ENCODE measurements at regions not wholly inside any gene's neighbourhood (a gene's known extent, or its start where the extent isn't known, plus 50 kb on each side); places are given as distances from the start of the nearest gene placed in this dataset.

DNA sequence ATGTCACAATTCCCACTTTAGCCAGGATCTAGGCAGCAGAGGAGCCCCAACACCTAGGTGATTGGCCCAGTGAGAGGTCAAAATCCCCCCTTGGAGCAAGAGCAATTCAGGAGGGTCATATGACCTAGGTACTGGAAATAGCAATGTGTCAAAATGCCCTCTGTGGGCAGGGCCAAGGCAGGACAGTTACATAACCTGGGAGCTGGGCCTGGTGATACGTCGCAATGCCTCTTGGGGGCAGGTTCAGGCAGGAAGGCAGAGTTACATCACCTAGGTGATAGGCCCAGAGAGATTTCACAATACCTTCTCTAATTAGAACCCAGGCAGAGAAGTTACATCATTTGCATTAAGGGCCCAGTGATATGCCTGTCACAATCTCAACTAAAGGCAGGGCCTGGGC lies 1906.3 kb downstream of the TP53TG3F start:
- Mint-ChIP-seq H3K4me3 (no peak overlapping the region), H3K36me3 (ENCODE audit: low read depth) (no peaks in the 10 kb centered on the region), H3K9me3 (peaks cover 49% of the 10 kb centered on the region), H3K4me1 (no peaks in the 10 kb centered on the region), H3K27me3 (ENCODE audit: low read depth) (no peaks in the 10 kb centered on the region), H3K27ac (no peak overlapping the region)
- TF ChIP-seq, protein P1, sequence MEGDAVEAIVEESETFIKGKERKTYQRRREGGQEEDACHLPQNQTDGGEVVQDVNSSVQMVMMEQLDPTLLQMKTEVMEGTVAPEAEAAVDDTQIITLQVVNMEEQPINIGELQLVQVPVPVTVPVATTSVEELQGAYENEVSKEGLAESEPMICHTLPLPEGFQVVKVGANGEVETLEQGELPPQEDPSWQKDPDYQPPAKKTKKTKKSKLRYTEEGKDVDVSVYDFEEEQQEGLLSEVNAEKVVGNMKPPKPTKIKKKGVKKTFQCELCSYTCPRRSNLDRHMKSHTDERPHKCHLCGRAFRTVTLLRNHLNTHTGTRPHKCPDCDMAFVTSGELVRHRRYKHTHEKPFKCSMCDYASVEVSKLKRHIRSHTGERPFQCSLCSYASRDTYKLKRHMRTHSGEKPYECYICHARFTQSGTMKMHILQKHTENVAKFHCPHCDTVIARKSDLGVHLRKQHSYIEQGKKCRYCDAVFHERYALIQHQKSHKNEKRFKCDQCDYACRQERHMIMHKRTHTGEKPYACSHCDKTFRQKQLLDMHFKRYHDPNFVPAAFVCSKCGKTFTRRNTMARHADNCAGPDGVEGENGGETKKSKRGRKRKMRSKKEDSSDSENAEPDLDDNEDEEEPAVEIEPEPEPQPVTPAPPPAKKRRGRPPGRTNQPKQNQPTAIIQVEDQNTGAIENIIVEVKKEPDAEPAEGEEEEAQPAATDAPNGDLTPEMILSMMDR (IDR thresholded peaks at IDR 0.05; ENCODE audit: unreplicated experiment in 3 of 3) = no peak

DNA sequence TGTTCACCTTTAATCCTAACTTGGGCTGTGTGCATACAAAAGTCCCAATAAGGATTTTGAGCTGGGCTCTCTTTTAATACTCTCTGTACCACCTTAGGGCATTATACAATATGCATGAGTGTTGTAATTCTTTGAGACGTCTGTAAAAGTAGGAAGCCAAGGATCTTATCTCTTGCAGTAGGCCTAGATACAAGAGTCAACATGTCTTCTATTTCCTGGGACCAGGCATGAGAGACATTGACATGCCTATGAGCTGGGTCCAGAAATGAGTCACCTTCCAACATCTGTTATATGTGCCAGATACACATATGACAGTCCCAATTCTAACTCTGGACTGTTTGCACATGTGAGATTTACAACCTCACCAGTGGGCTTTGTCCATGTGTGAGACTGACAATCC lies 1911.2 kb downstream of the TP53TG3F start:
- H3K9me3 Mint-ChIP-seq = peaks cover 35% of the 10 kb centered on the region

DNA sequence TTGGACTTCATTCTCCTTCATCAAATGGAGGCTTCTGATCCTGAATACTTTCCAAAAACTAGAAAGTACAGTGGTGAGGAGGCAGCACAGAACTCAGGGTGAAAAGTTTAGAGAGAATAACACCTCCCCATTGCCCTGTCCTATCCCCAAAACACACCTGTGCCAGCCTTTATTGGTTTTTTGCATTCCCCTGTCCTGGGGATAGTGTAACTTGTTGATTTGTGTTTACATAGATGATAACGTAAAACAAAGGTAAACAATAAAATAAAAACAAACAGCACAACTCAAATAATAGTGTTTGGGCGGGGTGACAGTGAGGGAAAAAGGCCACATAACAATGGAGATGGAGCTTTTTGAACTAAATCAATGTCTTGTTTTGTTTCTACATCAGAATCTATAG lies 1917.7 kb downstream of the TP53TG3F start:
- no peaks in the 10 kb centered on the region for H3K36me3 Mint-ChIP-seq (ENCODE audit: low read depth)
- TF ChIP-seq, protein P1 (IDR thresholded peaks at IDR 0.05; ENCODE audit: unreplicated experiment in 3 of 3) = no peak
- H3K4me3 Mint-ChIP-seq = no peak overlapping the region
- no peak overlapping the region for H3K27ac Mint-ChIP-seq
- no peaks in the 10 kb centered on the region for H3K4me1 Mint-ChIP-seq
- H3K9me3 Mint-ChIP-seq = peaks cover 26% of the 10 kb centered on the region
- H3K27me3 Mint-ChIP-seq (ENCODE audit: low read depth) = no peaks in the 10 kb centered on the region

More for the DNA sequence above, 1911.2 kb downstream of the TP53TG3F start:
- TF ChIP-seq, protein P1 (IDR thresholded peaks at IDR 0.05; ENCODE audit: unreplicated experiment in 3 of 3) = no peak
- H3K4me1 Mint-ChIP-seq = no peaks in the 10 kb centered on the region
- no peak overlapping the region for H3K4me3 Mint-ChIP-seq
- no peak overlapping the region for H3K27ac Mint-ChIP-seq
- H3K36me3 Mint-ChIP-seq (ENCODE audit: low read depth) = no peaks in the 10 kb centered on the region
- H3K27me3 Mint-ChIP-seq (ENCODE audit: low read depth) = no peaks in the 10 kb centered on the region

DNA sequence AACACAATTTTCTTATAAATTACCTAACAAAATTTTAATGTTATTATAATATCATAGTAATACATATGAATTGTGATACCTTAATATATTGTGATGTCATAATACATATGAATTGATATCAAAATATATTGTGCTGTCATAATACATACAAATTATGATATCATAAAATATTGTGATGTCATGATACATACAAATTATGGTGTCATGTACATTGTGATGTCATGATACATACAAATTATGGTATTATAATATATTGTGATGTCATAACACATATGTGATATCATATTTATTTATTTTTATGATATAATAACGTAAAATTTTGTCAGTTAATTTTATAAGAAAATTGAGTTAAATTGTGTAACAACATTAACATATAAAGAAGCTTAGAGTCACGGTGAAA lies 1927.2 kb downstream of the TP53TG3F start:
- H3K36me3 Mint-ChIP-seq (ENCODE audit: low read depth) = no peaks in the 10 kb centered on the region
- no peak overlapping the region for H3K27ac Mint-ChIP-seq
- TF ChIP-seq, protein P1 (IDR thresholded peaks at IDR 0.05; ENCODE audit: unreplicated experiment in 3 of 3) = no peak
- H3K4me3 Mint-ChIP-seq = no peak overlapping the region
- no peaks in the 10 kb centered on the region for H3K27me3 Mint-ChIP-seq (ENCODE audit: low read depth)
- H3K4me1 Mint-ChIP-seq = no peaks in the 10 kb centered on the region
- peaks cover 29% of the 10 kb centered on the region for H3K9me3 Mint-ChIP-seq

DNA sequence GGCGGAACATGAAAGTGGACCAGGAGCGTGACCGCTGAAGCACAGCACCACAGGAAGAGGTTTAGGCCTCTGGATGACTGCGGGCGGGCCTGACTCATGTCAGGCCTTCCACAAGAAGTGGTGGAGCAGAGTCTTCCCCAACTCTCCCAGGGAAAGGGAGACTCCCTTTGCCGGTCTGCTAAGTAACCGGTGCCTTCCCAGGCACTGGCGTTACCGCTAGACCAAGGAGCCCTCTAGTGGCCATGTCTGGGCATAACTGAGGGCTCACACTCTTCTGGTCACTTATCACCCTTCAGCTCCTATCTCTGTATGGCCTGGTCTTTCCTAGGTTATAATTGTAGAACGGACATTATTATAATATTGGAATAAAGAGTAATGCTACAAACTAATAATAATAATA lies 1931.9 kb downstream of the TP53TG3F start:
- H3K4me1 Mint-ChIP-seq = no peaks in the 10 kb centered on the region
- H3K9me3 Mint-ChIP-seq = peaks cover 27% of the 10 kb centered on the region
- no peaks in the 10 kb centered on the region for H3K27me3 Mint-ChIP-seq (ENCODE audit: low read depth)
- H3K4me3 Mint-ChIP-seq = no peak overlapping the region
- H3K36me3 Mint-ChIP-seq (ENCODE audit: low read depth) = no peaks in the 10 kb centered on the region
- no peak overlapping the region for H3K27ac Mint-ChIP-seq
- TF ChIP-seq, protein P1 (IDR thresholded peaks at IDR 0.05; ENCODE audit: unreplicated experiment in 3 of 3) = peak in 1 of 3 experiments; percentile 18

DNA sequence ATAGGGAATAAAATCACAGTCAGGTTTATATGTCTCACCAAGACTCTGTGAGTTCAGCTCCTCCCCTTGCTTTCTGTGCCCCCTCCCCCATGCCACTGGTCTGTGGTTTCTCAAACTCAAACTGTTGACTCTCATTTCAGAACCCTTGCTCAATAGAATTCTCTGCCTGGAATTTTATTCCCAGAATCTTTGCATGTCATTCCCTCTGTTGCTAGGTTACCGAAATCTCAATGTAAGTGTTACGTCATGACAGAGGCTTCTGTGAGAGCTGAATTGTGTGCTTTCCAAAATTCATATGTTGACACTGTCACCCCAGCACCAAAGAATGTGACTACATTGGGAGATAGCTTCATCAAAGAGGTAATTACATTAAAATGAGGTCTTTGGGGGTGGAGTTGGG lies 1938.8 kb downstream of the TP53TG3F start:
- Mint-ChIP-seq H3K4me1 (no peaks in the 10 kb centered on the region), H3K4me3 (no peak overlapping the region), H3K27ac (no peak overlapping the region), H3K27me3 (ENCODE audit: low read depth) (no peaks in the 10 kb centered on the region), H3K36me3 (ENCODE audit: low read depth) (no peaks in the 10 kb centered on the region), H3K9me3 (peaks cover 42% of the 10 kb centered on the region)
- TF ChIP-seq, protein P1 (IDR thresholded peaks at IDR 0.05; ENCODE audit: unreplicated experiment in 3 of 3) = no peak

Data from nephron (organoid).